ENCODE measurements at regions not wholly inside any gene's neighbourhood (a gene's known extent, or its start where the extent isn't known, plus 50 kb on each side); places are given as distances from the start of the nearest gene placed in this dataset.

- H4K20me1 ChIP-seq (ENCODE audit: low read depth, low read length): no peaks in the 10 kb centered on the region
- H3K9me3 ChIP-seq (ENCODE audit: insufficient read depth, low read length): no peaks in the 10 kb centered on the region
- no peak overlapping the region for H3K9ac ChIP-seq (ENCODE audit: low read length)
- H3K4me2 ChIP-seq (ENCODE audit: low read depth, low read length, poor library complexity, severe bottlenecking): no peak overlapping the region
- H3K4me3 ChIP-seq (ENCODE audit: insufficient read depth, low read length, poor library complexity, severe bottlenecking): no peak overlapping the region
- H3K79me2 ChIP-seq (ENCODE audit: insufficient read depth, low read length): no peaks in the 10 kb centered on the region
- no peaks in the 10 kb centered on the region for H3K27me3 ChIP-seq (ENCODE audit: low read length)
- H3K36me3 ChIP-seq (ENCODE audit: low read length): no peaks in the 10 kb centered on the region
- H3K27ac ChIP-seq (ENCODE audit: low read depth, low read length): no peak overlapping the region
- TF ChIP-seq CTCF (IDR thresholded peaks at IDR 0.05; ENCODE audit: insufficient read depth, low read length, poor library complexity, severe bottlenecking): no peak
- no peak for TF ChIP-seq EZH2phosphoT487 (conservative IDR thresholded peaks at IDR 0.05; ENCODE audit: low read length)
- no peaks in the 10 kb centered on the region for H3F3A ChIP-seq (ENCODE audit: insufficient read depth)
- no peaks in the 10 kb centered on the region for H3K9me2 ChIP-seq (replicated peaks; ENCODE audit: insufficient read depth, low read length)
- no peak overlapping the region for H2AFZ ChIP-seq (ENCODE audit: low read depth, low read length, severe bottlenecking)
Observed at GRCh38 chr7:112572669-112573301, 92.0 kb downstream of the LSMEM1 start.

GRCh38 chr7:112573302-112574039 is 92.7 kb downstream of the LSMEM1 start:
- no peak overlapping the region for H3K4me2 ChIP-seq (ENCODE audit: low read depth, low read length, poor library complexity, severe bottlenecking)

GRCh38 chr7:112575864-112576263 is 95.1 kb downstream of the LSMEM1 start:
- TF ChIP-seq CTCF (IDR thresholded peaks at IDR 0.05; ENCODE audit: insufficient read depth, low read length, poor library complexity, severe bottlenecking) (no peak), EZH2phosphoT487 (conservative IDR thresholded peaks at IDR 0.05; ENCODE audit: low read length) (no peak)
- Histone ChIP-seq H2AFZ (ENCODE audit: low read depth, low read length, severe bottlenecking) (no peak overlapping the region), H3K4me2 (ENCODE audit: low read depth, low read length, poor library complexity, severe bottlenecking) (no peak overlapping the region), H3F3A (ENCODE audit: insufficient read depth) (no peaks in the 10 kb centered on the region), H3K36me3 (ENCODE audit: low read length) (no peaks in the 10 kb centered on the region), H4K20me1 (ENCODE audit: low read depth, low read length) (no peaks in the 10 kb centered on the region), H3K9me2 (replicated peaks; ENCODE audit: insufficient read depth, low read length) (no peaks in the 10 kb centered on the region), H3K9me3 (ENCODE audit: insufficient read depth, low read length) (no peaks in the 10 kb centered on the region), H3K27ac (ENCODE audit: low read depth, low read length) (no peak overlapping the region), H3K4me3 (ENCODE audit: insufficient read depth, low read length, poor library complexity, severe bottlenecking) (no peak overlapping the region), H3K27me3 (ENCODE audit: low read length) (no peaks in the 10 kb centered on the region), H3K9ac (ENCODE audit: low read length) (no peak overlapping the region), H3K79me2 (ENCODE audit: insufficient read depth, low read length) (no peaks in the 10 kb centered on the region)

More at GRCh38 chr7:112573302-112574039, 92.7 kb downstream of the LSMEM1 start:
- Histone ChIP-seq H3K9ac (ENCODE audit: low read length) (no peak overlapping the region), H3K27ac (ENCODE audit: low read depth, low read length) (no peak overlapping the region), H3K9me2 (replicated peaks; ENCODE audit: insufficient read depth, low read length) (no peaks in the 10 kb centered on the region), H3K4me3 (ENCODE audit: insufficient read depth, low read length, poor library complexity, severe bottlenecking) (no peak overlapping the region), H3K36me3 (ENCODE audit: low read length) (no peaks in the 10 kb centered on the region), H3K9me3 (ENCODE audit: insufficient read depth, low read length) (no peaks in the 10 kb centered on the region), H3K27me3 (ENCODE audit: low read length) (no peaks in the 10 kb centered on the region), H3F3A (ENCODE audit: insufficient read depth) (no peaks in the 10 kb centered on the region), H2AFZ (ENCODE audit: low read depth, low read length, severe bottlenecking) (no peak overlapping the region), H4K20me1 (ENCODE audit: low read depth, low read length) (no peaks in the 10 kb centered on the region), H3K79me2 (ENCODE audit: insufficient read depth, low read length) (no peaks in the 10 kb centered on the region)
- TF ChIP-seq CTCF (IDR thresholded peaks at IDR 0.05; ENCODE audit: insufficient read depth, low read length, poor library complexity, severe bottlenecking) (no peak), EZH2phosphoT487 (conservative IDR thresholded peaks at IDR 0.05; ENCODE audit: low read length) (no peak)

Measured in SU-DHL-6 (cell line).